NCI-H187 treated with DMSO at 0.1 percent for 48 hours (cell line): ENCODE measurements at regions not wholly inside any gene's neighbourhood (a gene's known extent, or its start where the extent isn't known, plus 50 kb on each side); places are given as distances from the start of the nearest gene placed in this dataset.
"Not testable (repeated sequence)": the region's sequence is repeated elsewhere in the genome, so short reads cannot be mapped to it uniquely, and the experiment has no call there.

Experiments
- DNase-seq: peaks from one replicate; lab custom pipeline; 2025; lab: John Stamatoyannopoulos, UW

DNA sequence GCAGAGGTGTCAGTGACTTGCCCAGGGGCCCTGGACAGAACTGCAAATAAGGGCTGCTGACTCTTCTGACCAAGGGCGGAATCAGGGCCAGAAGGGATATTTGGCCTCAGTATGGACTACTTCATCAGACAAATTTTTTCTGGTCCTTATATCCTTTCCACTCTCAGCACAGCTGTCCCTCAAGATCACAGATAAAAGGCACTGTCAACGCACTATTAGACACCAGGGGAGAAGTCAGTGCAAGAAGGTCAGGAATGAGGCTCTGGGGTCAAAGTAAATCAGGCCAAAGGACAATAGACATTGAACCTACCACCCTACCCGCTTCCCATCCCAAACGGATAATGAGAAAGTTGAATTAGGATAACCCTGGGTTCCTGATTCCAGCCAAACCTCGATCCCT lies 657.6 kb downstream of the UQCRFS1 start:
- no peak for DNase-seq

DNA sequence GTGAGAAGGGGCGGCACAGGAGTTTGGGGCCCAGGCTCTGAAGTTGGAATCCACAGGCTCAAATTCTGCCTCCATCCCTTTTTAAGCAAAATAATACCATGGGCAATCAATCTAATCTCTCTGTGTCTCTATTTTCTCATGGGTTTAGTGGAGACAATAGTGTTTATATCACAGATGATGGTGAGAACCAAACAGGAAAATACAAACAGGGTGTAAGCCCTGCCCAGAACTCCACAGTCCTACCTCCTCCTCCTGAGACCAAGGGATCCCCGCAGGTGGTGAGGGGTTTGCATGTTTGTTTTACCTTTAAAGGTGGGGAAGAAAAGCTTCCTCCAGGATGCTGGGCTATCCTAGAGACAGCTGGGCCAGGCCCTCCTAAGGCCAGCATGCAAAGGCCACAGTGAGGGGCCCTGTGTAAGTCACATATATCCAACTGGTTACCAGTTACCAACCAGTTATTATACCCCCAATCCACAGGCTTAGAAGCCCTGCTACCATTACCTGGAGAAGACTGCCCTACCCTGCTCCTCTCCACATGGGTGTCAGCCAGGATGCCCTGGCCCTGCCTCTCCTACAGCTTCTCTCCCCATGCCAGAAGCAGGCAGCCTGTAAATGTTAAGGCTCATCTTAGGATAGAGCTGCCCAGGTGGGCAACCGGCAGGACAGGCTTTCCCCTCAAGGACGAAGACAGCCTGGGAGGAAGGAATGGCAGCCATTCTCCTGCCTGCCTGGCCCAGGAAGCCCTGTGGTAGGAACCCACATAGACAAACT lies 658.4 kb downstream of the UQCRFS1 start:
- DNase-seq, result no peak

DNA sequence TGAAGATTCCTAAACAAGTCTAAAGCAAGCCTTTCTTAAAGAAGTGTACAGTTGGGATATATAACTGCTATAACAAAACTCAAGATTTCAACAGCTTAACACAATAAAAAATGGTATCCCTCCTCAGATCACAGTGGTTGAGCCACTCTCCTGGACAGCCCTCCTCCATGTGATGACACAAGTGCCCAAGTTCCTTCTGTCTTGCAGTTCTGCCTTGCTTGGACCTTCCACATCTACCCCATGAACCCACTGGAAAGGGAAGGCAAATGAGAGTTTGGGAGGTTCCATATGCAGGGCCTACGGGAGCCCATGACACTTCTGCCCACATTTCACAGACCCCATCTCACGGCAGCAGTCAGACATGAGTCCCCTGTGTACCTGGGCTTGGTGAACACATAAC lies 659.2 kb downstream of the UQCRFS1 start:
- DNase-seq, result no peak

DNA sequence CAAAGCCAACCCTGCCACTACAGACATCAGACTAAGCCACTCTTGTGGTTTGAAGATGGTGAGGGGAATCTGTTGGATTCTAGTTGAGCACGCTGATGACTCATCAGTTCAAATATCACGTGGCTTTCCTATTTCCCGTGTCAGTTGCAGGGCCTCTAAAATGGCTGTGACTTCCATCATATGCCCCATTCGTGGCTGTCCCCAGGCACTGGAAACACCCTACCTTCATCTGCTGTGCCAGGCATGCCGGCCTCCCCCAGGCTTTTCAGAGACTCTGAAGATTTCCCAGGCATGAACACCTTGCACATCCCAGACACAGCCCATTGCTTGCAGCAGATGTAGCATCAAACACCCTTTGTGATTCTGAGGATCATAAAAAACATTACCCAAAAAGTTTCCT lies 659.9 kb downstream of the UQCRFS1 start:
- DNase-seq, result no peak

DNA sequence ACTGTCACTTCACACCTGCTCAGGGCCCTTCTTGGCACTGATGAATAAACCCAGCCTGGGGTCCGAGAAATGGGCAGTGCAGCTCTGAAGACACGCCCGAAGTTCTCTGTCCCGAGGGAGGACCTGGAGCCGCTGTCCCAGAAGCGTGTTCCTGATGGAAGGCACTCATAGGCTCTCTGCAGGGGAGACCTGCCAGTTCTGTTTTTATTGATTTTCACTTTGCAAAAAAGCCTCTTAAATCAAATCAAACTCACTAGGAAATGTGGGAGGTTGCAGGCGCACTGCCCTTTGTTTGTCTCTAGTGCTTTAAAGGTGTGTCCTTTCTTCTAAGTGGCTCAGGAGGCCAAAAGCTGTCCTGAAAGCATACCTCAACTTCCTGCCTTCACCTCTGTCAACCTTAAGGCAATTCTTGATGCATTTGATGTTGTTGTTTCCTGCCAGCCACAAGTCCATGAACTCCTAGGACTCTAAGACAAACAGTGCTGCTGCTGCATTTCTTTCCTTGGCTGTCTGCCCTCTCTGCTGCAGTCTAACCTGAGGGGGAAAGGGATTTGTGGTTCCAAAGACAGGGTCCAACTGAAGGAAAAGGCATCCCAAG lies 663.2 kb downstream of the UQCRFS1 start:
- DNase-seq, result no peak

DNA sequence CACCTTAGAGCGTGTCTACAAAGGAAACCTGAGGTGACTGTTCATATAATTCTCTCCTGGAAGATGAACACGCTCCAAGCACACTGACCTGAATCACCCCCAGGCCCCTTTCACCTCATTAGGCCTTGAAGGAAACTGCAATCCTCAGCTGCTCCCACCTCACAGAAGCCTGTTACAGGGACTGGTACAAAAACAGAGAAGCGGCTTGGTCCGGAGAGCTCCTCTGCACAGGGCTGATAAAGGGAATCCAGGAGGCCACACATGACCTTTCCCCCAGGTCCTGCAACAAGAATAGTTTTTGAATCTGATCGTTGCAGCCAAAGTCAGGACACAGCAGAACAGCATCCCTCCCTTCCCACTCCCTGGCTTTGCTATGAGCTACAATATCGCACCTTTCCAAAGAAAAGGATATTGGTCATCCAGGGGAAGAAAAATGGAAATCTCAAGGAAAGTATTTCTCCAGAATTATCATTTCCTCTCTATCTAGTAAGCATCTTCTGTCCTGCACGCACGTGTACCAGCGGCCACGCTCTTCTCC lies 666.7 kb downstream of the UQCRFS1 start:
- DNase-seq, result no peak

DNA sequence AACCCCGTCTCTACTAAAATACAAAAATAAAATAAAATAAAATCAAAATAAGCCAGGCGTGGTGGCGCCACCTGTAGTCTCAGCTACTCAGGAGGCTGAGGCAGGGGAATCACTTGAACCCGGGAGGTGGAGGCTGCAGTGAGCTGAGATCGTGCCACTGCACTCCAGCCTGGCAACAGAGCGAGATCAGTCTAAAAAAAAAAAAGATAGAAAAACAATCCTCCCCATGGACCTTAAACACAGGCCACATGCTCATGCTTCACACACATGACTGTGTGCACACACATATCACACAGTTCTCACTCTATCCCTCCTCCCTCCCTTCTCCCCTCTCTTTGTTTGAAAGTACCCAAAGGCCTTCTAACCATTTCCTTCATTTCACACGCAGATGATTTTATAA lies 667.6 kb downstream of the UQCRFS1 start:
- DNase-seq, result not testable (repeated sequence)

DNA sequence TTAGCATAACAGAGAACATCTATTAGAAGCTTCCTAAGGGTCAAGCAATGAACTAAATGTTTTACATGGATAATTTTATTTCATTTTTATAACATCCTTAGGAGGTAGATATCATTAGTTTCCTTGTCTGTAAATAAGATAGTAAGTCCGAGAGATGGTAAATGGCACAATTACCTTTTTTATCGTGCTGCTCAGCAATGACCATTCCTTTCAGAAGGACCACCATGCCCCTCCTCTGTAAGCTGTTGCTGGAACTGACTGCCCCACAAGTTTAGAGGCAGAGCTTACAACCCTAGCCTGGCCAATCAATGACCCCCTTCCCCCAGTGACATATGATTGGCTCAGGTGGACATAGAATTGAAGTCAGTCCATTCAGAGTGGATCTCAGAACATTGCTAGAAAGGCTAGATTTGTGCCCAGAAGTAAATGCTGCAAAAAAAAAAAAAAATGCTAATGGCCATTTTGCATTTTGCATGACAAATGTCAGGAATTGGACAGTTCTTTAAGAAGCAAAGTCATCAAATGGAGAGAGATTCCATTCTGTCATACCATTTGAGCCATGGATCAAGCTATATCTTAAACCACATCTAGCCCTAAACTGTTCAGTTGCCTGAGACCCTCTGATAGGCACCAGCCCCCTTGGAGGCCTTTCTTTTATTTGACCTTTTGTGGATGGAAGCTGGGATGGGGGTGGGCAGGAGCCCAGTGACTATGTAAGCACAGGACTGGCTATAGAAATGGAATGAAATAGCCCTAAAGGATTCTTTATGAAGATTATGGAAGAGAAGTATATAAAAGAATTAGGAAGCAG lies 668.3 kb downstream of the UQCRFS1 start:
- DNase-seq, result no peak

DNA sequence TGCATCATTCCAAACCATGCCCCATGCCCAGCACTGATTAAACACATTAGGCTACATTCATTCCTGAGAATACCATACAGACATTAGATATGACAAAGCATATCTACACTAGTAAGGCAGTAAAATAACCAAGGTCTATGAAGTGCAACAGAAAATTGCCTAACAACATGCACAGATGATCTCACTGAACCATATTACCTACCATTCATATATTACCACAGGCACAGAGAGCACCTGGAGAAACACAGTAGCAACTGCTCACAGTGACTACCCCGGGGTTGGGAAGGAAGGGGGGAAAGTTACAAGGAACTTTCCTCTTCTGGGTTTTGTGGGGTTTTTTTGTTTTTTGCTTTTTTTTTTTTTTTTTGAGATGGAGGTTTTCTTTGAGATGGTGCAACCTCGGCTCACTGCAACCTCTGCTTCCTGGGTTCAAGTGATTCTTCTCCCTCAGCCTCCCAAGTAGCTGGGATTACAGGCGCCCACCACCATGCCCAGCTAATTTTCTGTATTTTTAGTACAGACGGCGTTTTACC lies 669.6 kb downstream of the UQCRFS1 start:
- DNase-seq, result no peak

DNA sequence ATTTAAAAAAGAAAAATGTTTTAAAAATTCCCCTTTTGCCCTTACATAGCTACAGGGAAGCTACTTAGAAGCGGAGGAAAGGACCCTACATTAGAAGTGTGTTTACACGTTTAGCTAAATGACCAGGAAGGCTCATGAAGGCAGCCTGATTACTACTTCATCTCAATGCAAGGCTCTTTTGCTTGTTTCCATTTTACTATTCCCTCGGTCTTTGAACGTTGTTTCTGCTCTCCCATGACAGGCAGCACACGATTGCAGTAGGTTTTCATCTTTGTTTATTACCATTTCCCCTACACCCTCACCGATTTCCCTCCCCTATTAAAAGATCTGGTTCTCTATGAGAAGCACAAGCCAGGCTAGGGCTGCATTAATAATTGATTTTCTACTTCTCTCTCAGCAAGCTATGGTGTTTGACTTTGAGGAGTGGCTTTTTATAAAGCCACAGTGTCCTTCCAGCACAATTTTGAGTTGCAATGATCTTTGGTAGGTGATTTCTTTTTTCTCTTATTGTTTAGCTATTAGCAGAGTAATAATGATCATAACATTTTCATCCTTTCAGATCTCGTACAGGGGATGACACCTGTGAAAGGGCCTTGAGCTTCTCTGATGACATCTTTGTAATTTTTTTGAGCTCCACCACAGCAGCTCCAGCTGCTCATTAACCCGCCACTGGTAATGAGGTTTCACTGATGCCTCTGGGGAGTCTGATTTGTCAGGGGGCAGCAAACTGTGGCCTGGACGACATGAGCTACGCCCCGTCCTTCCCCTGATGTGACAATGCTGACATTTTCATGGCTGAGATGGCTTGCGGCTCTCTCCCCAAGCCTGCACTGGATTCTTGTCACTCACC lies 670.3 kb downstream of the UQCRFS1 start:
- no peak for DNase-seq

DNA sequence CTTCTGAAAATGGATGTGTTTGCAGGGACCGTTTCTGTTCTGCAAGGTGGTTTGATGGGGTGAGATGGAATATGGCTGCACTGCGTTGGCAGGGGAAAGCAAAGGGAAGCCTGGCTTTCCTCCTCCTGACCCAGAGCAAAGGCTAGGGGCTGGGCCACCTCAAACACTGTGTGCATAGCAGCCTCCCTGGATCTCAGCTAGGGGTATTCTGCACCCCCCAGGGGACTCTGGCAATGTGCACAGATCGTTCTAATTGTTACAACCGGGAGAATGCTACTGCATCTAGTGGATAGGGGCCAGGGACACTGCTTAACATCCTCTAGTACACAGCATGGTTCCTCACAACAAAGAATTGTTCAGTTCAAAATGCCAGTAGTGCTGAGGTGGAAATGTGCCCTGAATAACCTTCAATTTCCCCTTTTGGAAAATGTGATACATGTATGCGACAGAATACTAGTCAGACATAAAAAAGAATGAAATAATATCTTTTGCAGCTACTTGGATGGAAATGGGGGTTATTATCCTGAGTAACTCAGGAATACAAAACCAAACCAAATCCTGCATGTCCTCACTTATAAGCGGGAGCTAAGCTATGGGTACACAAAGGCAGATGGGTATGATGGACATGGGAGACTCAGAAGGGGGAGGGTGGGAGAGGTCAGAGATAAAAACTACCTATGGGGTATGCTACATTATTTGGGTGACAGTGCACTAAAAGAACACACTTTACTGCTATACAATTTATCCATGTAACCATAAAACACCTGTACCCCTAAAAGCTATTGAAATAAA lies 671.2 kb downstream of the UQCRFS1 start:
- DNase-seq, result no peak

DNA sequence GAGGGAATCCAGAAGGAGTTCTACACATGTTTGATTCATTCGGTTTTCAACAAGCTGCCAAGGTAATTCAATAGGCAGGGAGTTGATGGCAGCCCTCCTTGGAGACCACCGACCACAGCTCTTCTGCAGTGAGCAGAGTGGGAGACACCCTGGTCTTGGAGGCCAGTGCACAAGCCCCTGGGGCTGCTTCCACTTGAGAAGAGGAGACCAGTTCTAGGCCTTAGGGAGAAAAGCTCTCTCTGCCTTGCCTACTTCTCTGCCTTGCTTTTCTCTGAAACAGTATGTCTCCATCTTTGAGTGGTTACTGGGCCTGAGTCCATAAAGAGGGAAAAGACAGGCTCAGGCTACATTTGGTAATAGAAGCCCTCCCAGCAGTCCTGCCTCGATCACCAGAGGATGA lies 671.9 kb downstream of the UQCRFS1 start:
- no peak for DNase-seq

DNA sequence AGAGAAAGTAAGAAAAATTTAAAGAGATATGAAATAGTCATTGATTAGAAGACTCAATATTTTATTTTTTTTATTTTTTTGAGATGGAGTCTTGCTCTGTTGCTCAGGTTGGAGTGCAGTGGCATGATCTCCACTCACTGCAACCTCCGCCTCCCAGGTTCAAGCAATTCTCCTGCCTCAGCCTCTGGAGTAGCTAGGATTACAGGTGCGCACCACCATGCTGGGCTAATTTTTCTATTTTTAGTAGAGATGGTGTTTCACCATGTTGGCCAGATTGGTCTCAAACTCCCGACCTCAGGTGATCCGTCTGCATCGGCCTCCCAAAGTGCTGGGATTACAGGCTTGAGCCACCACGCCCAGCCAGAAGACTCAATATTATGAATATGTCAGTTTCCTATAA lies 672.6 kb downstream of the UQCRFS1 start:
- not testable (repeated sequence) for DNase-seq

DNA sequence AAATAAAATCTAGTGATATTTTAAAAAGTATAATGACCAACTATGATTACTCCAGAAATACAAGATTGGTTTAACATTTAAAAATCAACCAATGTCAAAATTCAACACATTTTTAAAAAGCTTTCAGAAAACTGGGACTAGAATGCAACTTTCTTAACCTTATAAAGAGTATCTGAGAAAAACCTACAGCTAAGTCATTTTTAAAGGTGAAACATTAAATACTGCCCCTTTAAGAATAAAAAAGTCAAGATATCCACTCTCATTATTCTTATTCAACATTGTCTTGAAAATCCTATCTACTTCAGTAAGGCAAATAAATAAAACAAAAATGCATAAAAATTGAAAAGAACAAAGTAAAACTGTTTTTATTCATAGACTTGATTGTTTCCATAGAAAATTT lies 673.2 kb downstream of the UQCRFS1 start:
- DNase-seq, result no peak

DNA sequence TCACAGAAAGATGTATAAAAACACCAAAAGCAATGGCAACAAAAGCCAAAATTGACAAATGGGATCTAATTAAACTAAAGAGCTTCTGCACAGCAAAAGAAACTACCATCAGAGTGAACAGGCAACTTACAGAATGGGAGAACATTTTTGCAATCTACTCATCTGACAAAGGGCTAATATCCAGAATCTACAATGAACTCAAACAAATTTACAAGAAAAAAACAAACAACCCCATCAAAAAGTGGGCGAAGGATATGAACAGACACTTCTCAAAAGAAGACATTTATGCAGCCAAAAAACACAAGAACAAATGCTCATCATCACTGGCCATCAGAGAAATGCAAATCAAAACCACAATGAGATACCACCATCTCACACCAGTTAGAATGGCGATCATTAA lies 674.4 kb downstream of the UQCRFS1 start:
- DNase-seq, result not testable (repeated sequence)

DNA sequence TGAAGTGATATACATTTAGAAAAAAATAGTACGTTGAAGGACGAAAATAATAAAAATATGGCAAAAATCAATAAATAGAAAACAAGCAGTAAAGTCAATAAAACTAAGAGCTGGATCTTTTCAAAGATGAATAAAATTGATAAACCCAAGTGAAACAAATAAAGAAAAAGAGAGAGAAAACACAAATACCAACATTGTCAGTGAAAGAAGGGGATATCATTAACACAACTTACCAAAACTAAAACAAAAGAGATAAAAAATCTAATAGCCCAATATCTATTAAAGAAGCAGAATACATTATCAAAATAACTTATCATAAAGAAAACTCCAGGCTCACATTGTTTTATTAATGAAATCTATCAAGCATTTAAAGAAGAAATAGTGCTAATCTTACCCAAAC lies 675.1 kb downstream of the UQCRFS1 start:
- no peak for DNase-seq

DNA sequence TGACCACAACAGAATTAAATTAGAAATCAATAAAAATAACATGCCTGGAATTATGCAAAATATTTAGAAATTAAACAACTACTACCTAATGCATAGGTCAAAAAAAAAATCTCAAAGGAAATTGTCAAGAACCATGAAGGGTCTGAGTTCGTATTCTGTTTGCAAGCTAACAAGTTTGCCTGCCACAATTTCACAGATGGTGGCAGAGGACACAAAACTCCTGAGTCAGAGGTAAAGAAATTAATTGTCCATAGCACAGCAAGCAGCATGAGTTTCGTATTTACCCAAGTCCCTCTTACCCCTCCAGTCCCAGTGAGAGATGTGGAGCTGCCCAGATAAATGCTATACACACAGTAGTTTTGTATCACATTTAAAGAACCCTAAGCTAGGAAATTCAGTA lies 675.9 kb downstream of the UQCRFS1 start:
- no peak for DNase-seq

DNA sequence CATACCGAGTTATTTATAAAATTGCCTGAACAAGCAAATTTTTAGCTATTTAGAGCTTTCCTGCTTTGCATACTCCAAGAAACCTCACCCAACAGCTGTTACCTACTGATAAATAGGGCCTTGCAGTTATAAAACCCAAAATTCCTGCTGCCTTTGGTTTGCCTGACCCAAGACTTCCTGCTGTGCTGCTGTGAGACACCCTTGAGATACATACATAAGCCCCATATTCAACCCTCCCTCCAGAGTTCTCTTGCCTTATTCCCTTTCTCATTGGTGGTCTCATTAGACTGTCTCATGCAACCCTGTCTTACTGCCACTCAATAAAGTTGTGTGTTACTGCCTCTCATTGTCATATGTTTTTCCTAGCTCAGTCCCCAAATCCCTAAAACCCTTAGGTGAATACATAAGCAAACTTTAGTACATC lies 677.6 kb downstream of the UQCRFS1 start:
- DNase-seq, result no peak

DNA sequence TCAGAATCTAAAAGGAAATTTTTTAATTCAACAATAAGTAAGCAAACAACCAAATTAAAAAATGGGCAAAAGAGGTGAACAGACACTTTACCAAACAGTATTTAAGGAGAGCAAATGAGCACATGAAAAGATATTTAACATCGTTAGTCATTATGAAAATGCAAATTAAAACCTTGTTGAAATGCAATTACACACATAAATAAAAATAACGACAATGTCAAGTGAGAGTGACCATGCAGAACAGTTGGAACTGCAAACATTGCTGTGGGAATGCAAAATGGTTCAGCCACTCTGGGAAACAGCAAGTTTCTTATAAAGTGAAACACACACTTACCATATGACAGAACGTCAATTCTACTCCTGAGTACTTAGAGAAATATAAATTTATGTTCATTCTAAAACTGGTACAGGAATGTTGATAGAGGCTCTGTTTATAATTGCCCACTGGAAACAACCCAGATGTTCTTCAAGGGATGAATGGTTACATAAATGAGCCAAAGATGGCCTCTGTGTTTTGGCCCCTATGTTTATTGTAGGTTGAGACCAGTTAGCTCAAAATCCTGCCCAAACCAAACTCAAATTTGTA lies 678.1 kb downstream of the UQCRFS1 start:
- no peak for DNase-seq

DNA sequence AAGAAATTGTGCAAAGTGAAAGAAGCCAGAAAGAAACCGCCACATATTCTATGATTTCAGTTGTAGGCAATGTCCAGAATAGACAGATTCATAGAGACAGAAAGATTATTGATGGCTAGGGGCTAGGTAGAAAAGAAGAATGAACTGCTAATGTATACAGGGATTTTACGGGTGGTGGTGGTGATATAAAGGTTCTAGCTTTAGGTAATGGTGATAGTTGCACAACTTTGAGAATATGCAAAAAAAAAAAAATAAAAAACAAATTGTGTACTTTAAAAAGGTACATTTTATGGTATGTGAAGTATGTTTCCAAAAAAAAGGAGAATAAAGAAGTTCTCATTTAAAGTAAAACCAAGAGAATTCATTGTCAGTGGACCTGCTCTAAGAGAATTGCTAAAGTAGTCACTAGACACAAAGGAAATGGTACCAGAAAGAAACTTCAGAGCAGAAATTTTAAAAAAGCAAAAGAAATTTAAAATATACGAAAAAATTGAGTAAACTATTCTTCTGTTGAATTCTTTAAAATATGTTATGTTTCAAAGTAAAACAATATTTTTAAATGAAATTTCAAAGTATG lies 680.1 kb downstream of the UQCRFS1 start:
- no peak for DNase-seq
